Right renal pelvis (tissue), 4 donors: ENCODE measurements at regions not wholly inside any gene's neighbourhood (a gene's known extent, or its start where the extent isn't known, plus 50 kb on each side); places are given as distances from the start of the nearest gene placed in this dataset.
A peak's percentile ranks its signal among the peaks of the same experiment; 100 is the strongest.
"Not testable (repeated sequence)": the region's sequence is repeated elsewhere in the genome, so short reads cannot be mapped to it uniquely, and the experiment has no call there.

Experiments used
- DNase-seq, 4 donors: peaks; one replicate each; pipeline ENCODE4 v3.0.0-alpha.2; 2013; ENCODE audit warnings: low read depth in 4 of 4, low spot score in 3 of 4, missing footprints in 1 of 4

DNA sequence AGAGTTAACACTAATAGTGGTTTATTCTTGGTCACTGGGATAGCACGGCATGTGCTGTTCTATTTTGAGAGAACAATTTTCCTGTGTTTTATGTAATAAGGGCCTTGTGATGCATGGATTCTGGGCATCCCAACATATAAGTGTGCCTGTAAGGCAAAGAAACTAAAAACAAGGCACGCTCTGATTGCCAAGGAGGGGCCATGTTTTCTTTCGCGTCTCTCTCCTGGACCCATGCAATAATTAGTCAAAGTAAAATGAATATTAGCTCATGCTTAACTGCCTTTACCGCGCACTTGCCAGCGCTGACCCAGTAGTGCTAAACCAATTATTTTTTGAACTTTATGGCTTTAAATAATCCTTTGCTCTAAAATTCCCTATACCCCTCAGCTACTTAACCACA, 140.9 kb downstream of the PSAT1 start:
- DNase-seq = no peak

- DNase-seq = no peak
Measured at GRCh38 chr9:78438211-78438610, 141.3 kb downstream of the PSAT1 start.

- DNase-seq = no peak
Measured at GRCh38 chr9:78438780-78439179, 141.9 kb downstream of the PSAT1 start.

DNA sequence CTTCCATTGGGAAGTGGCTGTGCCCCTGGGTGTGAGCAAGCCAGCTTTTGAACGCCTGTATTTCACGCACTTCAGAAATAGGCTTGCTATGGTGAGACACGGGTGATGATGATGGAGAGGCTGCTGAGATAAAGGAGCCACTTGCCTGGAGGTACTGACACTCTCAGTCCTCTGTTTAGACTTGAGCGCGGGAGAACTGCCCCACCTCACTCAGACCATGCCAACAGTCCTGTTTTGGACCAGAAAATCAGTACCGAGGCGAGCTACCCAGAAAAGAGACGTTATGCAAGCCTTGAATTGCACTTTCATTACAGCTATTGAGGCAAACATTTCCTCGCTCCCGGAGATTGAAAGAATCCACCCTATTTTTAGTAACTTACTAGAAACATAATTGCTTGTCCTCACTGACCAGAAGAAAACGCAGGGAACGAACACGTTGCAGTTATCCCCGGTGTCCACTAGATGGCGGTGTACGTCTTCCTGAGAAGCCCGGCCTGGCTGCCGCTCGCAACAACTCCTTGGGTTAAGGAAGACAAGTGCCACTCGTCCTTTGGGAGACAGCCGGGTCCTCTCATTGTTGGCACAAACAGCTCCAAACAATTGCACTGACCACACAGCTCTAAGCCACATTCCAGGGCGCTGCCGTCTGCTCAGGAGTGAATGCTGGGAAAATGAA, 142.4 kb downstream of the PSAT1 start:
- DNase-seq = peak; percentile 82 to 86 (median 84)

DNA sequence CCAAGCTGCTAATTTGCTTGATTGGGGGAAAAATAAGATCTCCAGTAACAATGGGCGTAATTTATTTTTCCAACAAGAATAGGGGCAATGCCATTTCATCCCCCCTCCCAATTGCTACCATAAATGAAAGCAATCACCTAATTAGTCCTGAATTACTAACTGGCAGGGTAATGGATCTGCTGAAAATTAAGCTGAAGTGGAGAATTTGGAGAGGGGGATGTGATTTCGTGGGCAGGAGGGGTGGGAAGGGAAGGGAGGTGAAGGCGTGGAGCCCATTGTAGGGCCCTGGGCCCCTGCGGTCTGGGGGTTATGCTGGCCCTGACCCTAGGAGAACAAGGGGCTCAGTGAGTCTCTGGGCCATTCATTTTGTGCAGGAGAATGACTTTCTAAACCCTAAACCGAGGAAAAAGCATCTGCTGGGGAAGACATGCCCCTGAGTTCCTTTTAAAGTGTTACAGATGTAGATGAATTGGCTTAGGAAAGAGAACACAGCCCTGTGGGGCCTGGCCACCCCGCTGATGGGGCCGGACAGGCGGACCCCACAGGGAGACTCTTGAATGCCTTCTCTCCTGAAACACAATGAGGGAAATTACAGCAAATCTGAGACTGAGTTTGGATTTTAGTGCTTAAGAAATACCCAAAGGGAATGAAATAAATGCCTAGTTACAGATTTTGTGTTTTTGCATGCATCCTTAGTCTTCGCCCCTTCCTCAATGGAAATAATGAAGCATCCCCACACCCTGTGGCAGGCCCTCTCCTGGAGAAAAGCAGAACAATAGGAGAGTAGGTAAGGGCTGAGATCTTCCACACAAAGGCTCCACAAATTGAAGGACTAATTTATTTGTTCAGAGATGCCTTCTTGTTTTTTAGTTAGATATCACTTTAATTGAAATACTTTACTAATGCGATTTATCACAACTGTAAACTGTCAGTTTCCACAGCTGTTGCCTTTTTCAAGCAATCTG, 143.2 kb downstream of the PSAT1 start:
- no peak for DNase-seq

GRCh38 chr9:78441396-78441795, 144.5 kb downstream of the PSAT1 start:
- DNase-seq = no peak

- no peak for DNase-seq
Measured at GRCh38 chr9:78441822-78442431, 145.0 kb downstream of the PSAT1 start.

- DNase-seq = not testable (repeated sequence)
Measured at GRCh38 chr9:78442577-78442976, 145.7 kb downstream of the PSAT1 start.

DNA sequence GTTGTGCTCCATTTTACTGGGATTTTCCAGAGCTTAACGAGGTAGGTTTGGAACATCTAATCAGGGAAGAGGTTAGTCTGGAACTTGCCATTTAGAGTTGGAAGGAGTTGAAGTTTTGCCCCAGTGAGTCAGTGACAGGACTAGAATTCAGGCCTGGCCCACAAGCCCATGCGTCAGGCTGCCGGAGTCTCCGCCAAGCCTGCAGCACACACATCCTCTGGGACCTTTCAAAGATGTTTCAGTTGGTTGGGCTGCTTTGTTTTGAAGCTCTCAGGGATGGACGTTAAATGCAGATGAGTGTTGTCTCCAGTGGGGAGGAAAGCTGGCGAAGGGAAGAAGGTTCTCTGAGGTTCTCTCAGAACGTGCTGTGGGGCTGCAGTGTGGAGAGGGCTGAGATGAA, 147.0 kb downstream of the PSAT1 start:
- DNase-seq = no peak

- DNase-seq = no peak
Measured at GRCh38 chr9:78448960-78449673, 152.2 kb downstream of the PSAT1 start.

GRCh38 chr9:78453450-78453849, 156.5 kb downstream of the PSAT1 start:
- DNase-seq = no peak

- DNase-seq = no peak
Measured at GRCh38 chr9:78462611-78463010, 165.7 kb downstream of the PSAT1 start.

DNA sequence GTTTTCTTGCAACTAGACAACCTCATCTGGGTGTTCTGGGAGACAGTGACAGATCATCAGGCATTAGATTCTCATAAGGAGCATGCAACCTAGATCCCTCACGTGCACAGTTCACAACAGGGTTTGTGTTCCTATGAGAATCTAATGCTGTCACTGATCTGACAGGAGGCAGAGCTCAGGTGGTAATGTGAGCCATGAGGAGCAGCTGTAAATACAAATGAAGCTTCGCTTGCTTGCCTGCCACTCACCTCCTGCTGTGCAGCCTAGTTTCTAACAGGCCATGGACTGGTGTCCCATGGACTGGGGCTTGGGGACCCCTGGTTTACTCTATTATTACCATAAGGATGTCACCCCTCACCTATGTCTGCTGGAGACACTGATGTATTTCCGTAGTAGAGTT, 166.8 kb downstream of the PSAT1 start:
- DNase-seq = no peak

- no peak for DNase-seq
Measured at GRCh38 chr9:78468231-78468630, 171.3 kb downstream of the PSAT1 start.

- DNase-seq = no peak
Measured at GRCh38 chr9:78468974-78469576, 172.2 kb downstream of the PSAT1 start.

DNA sequence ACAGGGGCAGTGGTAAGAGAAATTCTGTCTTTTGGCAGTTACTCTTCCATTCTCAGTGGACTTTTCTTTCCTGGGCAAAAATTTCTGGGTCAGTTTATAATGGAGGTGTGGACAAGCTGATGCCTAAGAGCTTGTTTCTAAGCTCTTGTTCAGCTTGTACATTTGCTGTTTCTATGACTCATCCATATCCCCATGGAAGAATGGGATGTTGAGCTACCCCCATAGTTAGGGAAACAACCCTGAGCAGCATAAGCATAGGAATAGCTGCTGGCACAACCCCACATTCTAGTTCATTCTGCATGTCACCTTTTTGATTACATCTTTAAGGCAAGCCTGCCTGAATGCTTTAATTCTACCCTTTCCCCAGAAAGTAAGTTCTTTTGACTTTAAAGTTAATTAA, 173.3 kb downstream of the PSAT1 start:
- no peak for DNase-seq

GRCh38 chr9:78470741-78471140, 173.8 kb downstream of the PSAT1 start:
- DNase-seq = no peak

- no peak for DNase-seq
Measured at GRCh38 chr9:78472111-78472510, 175.2 kb downstream of the PSAT1 start.

DNA sequence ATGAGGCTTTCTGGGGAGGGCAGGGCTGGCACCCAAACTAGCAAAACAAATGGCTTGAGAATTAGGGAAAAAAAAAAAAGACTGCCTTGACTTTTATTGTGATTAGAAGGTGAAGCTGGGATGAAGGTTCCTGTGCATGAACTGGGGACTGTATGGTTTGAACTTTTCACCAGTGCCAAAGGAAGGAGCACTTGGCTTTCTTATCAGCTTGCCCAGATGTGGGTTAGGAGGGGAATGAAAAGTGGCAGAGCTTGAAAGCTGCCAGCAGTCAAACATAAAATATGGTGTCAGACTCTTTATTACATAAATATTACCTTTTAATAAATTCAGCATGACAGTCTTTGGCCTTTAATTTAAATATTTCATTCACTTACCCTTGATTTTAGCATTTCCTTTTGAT, 182.5 kb downstream of the PSAT1 start:
- no peak for DNase-seq

DNA sequence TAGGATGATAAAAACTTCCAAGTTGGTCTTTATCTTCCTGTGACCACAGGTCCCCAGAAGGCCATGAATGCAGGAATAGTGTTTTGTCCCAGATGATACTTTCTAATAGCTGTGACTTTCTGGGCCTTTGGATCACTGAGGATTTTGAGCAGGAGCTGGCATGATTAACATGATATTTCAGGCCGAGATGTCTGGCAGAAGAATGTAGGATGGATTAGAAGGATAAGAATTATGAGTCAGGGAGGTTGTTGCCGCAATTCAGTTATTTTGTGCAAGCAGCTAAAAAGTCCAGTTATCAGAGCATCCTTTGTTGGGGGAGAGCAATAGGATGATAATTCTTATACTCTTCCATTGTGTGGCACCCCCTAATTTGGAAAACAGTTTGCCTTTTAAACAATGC, 189.7 kb downstream of the PSAT1 start:
- no peak for DNase-seq
